ENCODE measurements at regions not wholly inside any gene's neighbourhood (a gene's known extent, or its start where the extent isn't known, plus 50 kb on each side); places are given as distances from the start of the nearest gene placed in this dataset.
"Not testable (repeated sequence)": the region's sequence is repeated elsewhere in the genome, so short reads cannot be mapped to it uniquely, and the experiment has no call there.

GRCh38 chr10:78414380-78414779 is 380.7 kb downstream of the RPS24 start:
- DNase-seq (ENCODE audit: low read depth in 2 of 2), result no peak

- no peak for DNase-seq (ENCODE audit: low read depth in 2 of 2)
Measured at GRCh38 chr10:78415111-78415510, 381.4 kb downstream of the RPS24 start.

- no peak for DNase-seq (ENCODE audit: low read depth in 2 of 2)
Measured at GRCh38 chr10:78416031-78417011, 382.7 kb downstream of the RPS24 start.

- no peak for DNase-seq (ENCODE audit: low read depth in 2 of 2)
Measured at GRCh38 chr10:78417425-78418370, 384.0 kb downstream of the RPS24 start.

GRCh38 chr10:78419481-78420265 is 386.0 kb downstream of the RPS24 start:
- DNase-seq (ENCODE audit: low read depth in 2 of 2), result no peak

GRCh38 chr10:78420946-78421735 is 387.5 kb downstream of the RPS24 start:
- no peak for DNase-seq (ENCODE audit: low read depth in 2 of 2)

GRCh38 chr10:78424050-78424449 is 390.4 kb downstream of the RPS24 start:
- not testable (repeated sequence) for DNase-seq (ENCODE audit: low read depth in 2 of 2)

- DNase-seq (ENCODE audit: low read depth in 2 of 2), result no peak
Measured at GRCh38 chr10:78424723-78425122, 391.1 kb downstream of the RPS24 start.

GRCh38 chr10:78426181-78426580 is 392.5 kb downstream of the RPS24 start:
- no peak for DNase-seq (ENCODE audit: low read depth in 2 of 2)

- no peak for DNase-seq (ENCODE audit: low read depth in 2 of 2)
Measured at GRCh38 chr10:78427497-78428031, 393.9 kb downstream of the RPS24 start.

- no peak for DNase-seq (ENCODE audit: low read depth in 2 of 2)
Measured at GRCh38 chr10:78428579-78428978, 394.9 kb downstream of the RPS24 start.

GRCh38 chr10:78429984-78430383 is 396.3 kb downstream of the RPS24 start:
- DNase-seq (ENCODE audit: low read depth in 2 of 2), result no peak

GRCh38 chr10:78432583-78432982 is 398.9 kb downstream of the RPS24 start:
- no peak for DNase-seq (ENCODE audit: low read depth in 2 of 2)

- no peak for DNase-seq (ENCODE audit: low read depth in 2 of 2)
Measured at GRCh38 chr10:78433076-78433595, 399.5 kb downstream of the RPS24 start.

GRCh38 chr10:78433766-78434535 is 400.3 kb downstream of the RPS24 start:
- no peak for DNase-seq (ENCODE audit: low read depth in 2 of 2)

- DNase-seq (ENCODE audit: low read depth in 2 of 2), result no peak
Measured at GRCh38 chr10:78434886-78435285, 401.2 kb downstream of the RPS24 start.

- DNase-seq (ENCODE audit: low read depth in 2 of 2), result no peak
Measured at GRCh38 chr10:78435484-78436221, 402.0 kb downstream of the RPS24 start.

- DNase-seq (ENCODE audit: low read depth in 2 of 2), result no peak
Measured at GRCh38 chr10:78436222-78436573, 402.5 kb downstream of the RPS24 start.
